22Rv1 (cell line): ENCODE measurements at regions not wholly inside any gene's neighbourhood (a gene's known extent, or its start where the extent isn't known, plus 50 kb on each side); places are given as distances from the start of the nearest gene placed in this dataset.

ENCODE experiments used
- ZFX ChIP-seq: fragments of 450-650 bp; IDR thresholded peaks from 2 replicates; pipeline ENCODE4 v1.6.1; 2017; ENCODE audit warnings: antibody characterized with exemption, borderline replicate concordance
- TF ChIP-seq, protein P1 (sequence below): fragments of 450-650 bp; IDR thresholded peaks from 2 replicates; pipeline ENCODE4 v1.5.1; 2017; ENCODE audit warnings: mild to moderate bottlenecking

GRCh38 chrX:87744391-87744790, 226.8 kb downstream of the KLHL4 start:
- TF ChIP-seq, protein P1, sequence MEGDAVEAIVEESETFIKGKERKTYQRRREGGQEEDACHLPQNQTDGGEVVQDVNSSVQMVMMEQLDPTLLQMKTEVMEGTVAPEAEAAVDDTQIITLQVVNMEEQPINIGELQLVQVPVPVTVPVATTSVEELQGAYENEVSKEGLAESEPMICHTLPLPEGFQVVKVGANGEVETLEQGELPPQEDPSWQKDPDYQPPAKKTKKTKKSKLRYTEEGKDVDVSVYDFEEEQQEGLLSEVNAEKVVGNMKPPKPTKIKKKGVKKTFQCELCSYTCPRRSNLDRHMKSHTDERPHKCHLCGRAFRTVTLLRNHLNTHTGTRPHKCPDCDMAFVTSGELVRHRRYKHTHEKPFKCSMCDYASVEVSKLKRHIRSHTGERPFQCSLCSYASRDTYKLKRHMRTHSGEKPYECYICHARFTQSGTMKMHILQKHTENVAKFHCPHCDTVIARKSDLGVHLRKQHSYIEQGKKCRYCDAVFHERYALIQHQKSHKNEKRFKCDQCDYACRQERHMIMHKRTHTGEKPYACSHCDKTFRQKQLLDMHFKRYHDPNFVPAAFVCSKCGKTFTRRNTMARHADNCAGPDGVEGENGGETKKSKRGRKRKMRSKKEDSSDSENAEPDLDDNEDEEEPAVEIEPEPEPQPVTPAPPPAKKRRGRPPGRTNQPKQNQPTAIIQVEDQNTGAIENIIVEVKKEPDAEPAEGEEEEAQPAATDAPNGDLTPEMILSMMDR: no peak
- TF ChIP-seq ZFX: no peak
